HG03460 (cell line): ENCODE measurements at regions not wholly inside any gene's neighbourhood (a gene's known extent, or its start where the extent isn't known, plus 50 kb on each side); places are given as distances from the start of the nearest gene placed in this dataset.
"Not testable (repeated sequence)": the region's sequence is repeated elsewhere in the genome, so short reads cannot be mapped to it uniquely, and the experiment has no call there.

Experiments used
- ATAC-seq: cut with Tn5 transposase; IDR thresholded peaks from one replicate; pipeline ENCODE4 v1.9.1; 2021; ENCODE audit not compliant: unreplicated experiment

DNA sequence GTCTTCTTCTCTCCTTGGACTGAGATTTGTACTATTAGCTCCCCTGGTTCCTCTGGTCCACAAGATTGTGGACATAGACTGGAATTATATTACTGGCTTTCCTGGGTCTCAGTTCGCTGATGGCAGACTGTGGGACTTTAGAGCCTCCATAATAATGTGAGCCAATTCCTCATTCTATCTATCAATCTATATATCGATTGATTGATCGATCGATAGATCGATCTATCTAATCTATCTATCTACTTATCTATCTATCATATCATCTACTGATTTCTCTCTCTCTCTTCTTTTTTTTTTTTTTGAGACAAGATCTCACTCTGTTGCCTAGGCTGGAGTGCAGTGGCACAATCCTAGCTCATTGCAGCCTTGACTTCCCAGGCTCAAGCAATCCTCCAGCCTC is 51.5 kb upstream of the DDR1 start:
- ATAC-seq = no peak

DNA sequence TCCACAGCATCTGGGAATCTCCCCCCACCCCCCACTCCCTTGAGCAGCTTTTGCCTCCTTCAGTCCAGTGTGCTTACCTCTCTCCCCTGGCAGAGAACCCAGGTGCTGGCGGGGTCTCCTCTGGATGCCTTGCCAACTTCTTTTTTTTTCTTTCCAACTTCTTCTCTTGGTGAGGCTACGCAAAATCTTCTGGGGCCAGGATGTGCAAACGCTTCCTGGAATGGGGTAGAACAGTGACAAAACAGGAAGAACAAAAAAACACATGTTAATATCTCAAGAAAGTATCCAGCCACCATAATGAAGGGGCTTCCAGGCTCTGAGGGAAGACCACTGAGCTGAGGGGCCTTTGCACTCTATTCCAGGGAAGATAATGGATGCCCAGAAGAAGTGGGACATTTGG is 53.9 kb upstream of the DDR1 start:
- ATAC-seq = no peak

DNA sequence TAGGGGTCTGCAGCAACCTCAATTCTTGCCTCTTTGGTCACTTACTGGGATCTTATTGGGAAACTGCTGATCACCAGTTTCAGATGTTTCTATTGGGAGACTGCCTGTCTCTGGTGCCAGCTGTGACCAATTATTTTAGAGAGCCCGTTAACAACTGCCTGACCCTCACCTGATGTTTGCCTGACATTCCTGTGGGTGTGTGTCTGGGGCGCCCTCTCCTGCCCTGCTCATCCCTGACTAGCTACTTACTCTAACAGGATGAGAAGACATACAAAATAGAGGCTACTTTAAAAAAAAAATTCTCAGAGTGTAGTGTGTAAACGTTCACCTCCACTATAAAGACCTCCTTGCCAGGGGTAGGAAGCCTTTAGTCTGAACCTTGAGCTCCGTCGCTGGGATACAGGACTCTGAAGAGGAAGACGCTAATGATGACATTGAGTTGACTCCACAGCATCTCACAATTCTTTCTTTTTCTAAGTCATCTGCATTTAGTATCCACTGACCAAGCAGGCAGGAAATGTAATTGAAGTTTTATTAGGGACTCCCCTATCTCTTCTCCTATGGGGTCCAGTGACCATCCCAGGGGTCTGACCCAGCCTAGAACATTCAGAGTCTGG is 54.6 kb upstream of the DDR1 start:
- no peak for ATAC-seq

DNA sequence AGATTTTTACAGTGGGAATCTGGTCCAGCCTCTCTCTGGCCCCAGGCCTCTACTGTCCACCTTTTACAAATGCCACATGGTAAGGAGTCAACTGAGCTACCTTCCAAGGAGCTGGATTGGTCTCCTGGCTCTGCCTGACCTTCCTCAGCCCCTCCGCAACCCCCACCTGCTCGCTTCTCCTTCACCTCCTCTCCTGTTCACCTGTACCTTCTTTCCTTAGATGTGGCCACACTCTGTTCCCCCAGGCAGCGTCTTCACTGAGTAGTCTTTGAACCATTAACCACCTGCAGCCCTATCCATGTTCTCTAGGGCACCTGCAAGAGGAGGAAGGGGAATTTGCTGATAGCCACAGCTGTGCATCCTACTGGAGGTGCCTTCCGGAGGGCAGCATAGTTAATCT is 55.3 kb upstream of the DDR1 start:
- no peak for ATAC-seq

DNA sequence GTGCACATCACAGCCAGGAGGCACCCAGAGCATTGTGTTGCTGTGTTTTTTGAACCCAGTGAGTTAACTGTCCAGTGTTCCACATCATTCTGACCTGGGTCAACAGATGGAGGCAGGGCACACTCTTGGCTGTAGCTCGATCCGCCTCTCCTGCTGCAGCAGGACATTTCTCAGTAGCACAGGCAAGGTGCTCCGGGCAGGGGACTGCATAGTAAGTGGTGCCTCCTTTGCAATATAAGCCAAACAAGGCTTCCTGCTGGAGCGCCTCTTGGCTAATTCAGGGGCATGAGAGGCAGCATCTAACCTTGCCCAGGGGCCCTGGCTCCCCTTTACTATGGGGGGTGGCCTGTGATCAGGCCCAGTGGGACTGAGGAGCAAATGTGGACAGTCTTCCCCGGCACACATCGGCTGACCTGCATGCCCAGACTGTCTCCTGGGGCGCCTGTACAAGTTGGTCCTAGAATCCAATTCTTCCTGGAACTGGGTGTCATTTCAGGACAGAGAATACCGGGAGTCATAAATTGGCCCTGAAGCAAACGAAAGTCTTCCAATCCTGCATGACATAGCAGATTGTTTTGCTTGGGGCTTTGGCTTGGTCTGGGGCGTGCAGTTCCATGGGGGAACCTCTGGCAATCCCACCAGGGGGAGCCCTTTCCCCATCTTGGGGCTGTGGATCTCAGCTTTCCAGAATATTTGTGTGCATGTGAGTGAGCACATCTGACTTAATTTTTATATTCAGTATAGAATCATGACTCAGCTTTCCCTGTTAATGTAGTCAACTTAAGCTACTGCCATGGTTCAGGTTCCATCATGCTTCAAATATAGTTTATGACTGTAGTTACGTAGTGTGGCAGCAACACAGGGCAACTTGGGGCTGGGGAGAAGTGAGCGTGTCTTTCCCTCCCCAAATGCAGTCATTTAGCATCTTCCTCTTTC is 56.0 kb upstream of the DDR1 start:
- no peak for ATAC-seq

DNA sequence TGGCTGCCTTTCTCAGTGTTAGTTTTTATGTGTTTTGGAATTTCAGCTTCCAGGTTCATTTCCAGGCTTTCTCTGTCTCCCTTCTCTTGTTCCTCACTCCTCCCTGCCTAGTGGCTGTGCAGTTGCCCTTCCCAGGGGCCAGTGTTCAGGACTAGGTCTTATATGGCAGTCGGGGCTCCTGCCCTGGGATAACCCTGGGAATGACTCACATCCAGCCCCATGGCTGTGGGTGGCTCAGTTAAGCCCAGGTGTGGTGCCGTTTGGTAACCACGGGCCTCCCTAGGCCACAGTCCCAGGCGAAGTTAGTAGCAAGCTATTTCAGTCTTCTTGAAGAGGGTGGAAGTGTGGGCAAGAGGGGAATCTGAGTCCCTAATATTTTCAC is 57.4 kb upstream of the DDR1 start:
- no peak for ATAC-seq

DNA sequence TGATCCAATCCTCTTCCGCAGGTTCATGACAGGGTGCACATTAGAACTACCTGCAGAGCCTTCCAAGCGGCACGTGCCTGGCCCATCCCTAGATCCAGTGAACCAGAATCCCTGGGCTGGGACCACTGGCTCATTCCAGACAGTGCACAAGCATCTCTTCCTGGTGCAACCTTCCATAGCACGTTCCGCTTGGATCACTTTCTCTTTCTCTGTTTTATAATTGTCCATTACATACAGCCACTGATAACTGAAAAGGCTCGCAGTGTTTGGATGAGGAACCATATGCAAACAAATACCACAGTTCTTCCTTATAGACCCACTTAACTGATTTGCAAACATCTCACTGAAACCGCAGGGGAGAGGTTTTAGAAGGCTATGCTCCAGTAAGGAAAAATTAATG is 59.6 kb upstream of the DDR1 start:
- ATAC-seq = no peak

DNA sequence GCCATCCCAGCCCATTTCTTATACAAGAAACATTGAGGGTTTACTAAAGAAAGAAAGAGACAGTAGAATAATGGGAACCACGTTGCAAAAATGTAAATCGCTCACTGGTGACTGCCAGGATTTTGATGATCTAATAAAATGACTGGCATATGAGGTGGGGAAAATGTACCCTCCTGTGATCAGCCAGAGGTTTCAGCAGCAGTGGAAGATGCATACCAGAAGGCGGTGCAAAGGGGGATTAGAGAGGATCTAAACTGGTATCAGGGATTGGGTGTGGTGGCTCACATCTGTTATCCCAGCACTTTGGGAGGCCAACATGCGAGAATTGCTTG is 60.8 kb upstream of the DDR1 start:
- ATAC-seq = no peak

DNA sequence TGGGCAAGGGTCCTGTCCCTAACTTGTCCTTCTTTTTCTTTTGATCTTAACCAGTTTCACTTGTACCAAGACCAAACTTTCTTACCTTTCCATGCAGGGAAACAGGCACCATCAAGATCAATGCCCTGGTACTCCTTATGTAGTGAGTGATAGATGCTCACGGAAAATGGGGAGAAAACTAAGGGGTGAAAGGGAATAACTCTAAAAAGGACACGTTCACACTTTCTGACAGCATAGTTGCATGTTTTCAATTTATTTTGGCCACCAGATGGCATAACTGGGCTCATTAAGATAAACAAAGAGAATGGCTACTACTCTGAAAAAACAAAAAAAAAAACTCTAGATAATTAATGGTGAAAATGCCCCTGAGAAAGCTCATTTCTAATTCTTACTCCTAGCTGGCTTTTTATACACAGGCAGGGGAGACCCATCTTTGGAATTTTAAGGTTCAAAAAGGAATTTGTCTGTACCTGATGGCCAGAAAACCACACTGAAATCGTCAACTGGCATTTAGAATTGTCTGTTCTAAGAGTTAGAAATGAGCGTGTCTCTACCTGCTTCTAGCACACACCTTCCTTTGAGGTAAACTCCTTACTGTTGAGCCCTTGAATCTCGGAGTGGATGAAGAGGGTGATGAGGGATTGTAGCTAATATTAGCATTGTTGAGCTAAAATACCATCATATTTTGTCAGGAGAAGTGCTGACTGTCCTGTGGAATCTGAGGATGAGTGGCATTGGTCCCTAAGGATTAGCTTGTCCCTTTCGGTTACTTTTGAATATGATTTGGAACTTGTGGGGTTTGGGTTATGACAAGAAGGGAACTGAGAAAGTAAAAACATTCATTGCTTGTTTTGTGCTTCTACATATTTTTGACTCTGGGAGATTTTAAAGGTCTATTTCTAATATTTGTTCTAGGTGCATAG is 62.2 kb upstream of the DDR1 start:
- ATAC-seq = no peak

DNA sequence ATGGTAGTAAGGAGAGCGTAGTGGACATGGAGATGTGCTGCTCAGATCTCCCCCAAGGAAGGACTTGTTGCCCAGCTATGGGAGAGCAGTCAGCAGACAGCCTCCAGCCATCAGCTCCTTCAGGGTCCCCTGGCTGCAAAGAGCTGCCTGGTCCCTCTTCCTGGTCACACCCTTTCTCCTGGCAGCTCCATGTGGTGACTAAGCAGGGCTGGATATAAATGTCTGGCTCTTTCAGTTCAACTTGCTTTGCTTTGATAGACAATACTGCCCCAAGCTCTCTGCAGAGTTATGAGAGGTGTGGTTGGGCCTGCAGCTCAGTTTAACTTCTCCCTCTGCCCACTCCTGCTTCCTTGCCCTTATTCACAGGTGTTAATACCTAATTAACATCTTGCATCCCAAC is 64.1 kb upstream of the DDR1 start:
- no peak for ATAC-seq

DNA sequence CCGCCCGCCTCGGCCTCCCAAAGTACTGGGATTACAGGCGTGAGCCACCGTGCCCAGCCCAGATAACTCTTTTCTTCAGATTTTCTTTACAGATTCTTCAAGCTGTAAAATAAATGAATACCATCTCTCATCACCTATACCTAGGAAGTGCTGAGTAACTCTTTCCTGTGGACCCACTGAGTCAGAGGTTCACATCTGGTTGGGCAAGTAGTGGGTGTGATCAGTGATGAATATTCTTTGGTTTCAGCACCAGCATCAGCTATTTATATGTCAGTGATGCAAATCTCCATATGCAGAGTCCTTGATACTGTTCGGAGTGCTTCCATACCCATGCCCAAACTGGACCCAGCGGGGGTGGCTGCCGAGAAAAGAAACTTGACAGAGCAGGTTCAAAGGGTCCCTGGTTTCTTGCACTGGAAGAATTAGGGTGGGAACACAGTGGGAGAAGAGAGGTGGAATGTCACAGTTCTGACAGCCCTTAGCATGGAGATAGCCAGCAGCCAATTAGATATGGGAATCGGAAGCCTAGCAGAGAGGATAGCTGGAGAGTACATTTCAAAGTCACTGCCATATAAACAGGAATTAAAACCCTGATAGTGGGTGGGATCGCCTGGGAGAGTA is 64.9 kb upstream of the DDR1 start:
- ATAC-seq = no peak

DNA sequence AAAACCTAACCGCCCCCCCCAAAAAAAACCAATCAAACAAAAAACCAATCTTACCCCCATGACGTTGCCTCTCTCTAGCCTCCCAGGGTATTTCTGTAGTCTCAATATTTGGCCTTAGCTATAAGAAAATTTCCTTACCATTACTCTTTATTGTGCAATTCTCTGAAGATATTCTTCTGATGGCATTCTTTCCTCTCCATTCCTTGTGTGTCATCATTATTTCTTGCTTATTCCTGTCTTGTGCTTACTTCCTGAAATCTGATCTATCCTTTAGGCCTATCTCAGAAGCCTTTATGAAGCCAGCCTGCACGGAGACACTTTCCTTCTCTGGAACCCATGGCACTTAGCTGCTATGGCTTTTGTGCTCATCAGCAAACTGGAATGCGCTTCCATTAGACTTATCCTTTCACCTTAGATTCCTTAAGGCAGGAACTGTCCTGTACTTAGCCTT is 65.9 kb upstream of the DDR1 start:
- no peak for ATAC-seq

DNA sequence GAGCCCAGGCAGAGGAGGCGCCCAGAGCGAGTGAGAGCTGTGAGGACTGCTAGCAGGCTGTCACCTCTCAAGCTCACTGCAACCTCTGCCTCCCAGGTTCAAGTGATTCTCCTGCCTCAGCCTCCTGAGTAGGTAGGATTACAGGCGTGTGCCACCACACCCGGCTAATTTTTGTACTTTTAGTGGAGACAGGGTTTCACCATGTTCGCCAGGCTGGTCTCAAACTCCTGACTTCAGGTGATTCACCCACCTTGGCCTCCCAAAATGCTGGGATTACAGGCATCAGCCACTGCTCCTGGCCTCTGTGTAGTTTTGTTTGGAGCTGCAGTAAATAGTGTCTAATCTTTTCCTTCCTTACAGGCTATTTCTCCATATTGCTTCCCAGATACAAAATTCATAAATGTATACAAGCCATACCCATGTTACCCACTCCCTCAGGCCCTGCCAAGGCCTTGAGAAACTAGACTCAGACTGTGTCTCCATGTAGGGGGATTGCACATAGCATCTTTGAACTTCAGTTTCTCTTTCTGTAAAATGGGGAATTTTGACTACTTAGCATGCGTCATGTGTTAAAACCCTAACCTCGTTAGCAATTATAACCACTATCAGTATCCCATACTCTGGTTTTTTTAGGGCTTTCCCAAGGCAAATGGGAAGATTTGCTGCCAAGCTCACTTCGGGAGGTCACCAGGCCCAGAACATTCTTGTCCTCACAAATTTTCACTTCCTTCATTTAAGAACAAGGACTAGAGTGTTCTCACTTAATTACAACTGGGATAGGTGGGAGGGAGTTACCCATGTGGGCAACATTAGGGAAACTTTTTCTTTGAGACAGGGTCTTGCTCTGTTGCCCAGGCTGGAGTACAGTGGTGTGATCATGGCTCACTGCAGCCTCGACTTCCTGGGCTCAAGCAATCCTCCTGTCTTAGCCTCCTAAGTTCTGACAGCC is 67.3 kb upstream of the DDR1 start:
- ATAC-seq = no peak

DNA sequence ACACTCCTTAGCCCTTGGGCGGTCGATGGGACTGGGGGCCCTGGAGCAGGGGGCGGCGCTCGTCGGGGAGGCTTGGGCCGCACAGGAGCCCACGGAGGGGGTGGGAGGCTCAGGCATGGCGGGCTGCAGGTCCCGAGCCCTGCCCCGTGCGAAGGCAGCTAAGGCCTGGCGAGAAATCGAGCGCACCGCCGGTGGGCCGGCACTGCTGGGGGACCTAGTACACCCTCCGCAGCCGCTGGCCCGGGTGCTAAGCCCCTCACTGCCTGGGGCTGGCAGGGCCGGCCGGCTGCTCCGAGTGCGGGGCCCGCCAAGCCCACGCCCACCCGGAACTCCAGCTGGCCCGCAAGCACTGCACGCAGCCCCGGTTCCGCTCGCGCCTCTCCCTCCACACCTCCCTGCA is 68.0 kb upstream of the DDR1 start:
- ATAC-seq = not testable (repeated sequence)

DNA sequence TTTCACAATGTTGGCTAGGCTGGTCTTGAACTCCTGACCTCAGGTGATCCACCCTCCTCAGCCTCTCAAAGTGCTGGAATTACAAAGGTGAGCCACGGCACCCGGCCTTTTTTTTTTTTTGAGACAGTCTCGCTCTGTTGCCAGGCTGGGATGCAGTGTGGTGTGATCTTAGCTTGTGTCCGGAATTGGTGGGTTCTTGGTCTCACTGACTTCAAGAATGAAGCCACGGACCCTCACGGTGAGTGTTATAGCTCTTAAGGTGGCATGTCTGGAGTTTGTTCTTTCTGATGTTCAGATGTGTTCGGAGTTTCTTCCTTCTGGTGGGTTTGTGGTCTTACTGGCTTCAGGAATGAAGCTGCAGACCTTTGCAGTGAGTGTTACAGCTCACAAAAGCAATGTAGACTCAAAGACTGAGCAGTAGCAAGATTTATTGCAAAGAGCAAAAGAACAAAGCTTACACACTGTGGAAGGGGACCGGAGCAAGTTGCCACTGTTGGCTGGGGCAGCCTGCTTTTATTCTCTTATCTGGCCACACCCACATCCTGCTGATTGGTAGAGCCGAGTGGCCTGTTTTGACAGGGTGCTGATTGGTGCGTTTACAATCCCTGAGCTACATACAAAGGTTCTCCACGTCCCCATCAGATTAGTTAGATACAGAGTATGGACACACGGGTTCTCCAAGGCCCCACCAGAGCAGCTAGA is 69.1 kb upstream of the DDR1 start:
- not testable (repeated sequence) for ATAC-seq

DNA sequence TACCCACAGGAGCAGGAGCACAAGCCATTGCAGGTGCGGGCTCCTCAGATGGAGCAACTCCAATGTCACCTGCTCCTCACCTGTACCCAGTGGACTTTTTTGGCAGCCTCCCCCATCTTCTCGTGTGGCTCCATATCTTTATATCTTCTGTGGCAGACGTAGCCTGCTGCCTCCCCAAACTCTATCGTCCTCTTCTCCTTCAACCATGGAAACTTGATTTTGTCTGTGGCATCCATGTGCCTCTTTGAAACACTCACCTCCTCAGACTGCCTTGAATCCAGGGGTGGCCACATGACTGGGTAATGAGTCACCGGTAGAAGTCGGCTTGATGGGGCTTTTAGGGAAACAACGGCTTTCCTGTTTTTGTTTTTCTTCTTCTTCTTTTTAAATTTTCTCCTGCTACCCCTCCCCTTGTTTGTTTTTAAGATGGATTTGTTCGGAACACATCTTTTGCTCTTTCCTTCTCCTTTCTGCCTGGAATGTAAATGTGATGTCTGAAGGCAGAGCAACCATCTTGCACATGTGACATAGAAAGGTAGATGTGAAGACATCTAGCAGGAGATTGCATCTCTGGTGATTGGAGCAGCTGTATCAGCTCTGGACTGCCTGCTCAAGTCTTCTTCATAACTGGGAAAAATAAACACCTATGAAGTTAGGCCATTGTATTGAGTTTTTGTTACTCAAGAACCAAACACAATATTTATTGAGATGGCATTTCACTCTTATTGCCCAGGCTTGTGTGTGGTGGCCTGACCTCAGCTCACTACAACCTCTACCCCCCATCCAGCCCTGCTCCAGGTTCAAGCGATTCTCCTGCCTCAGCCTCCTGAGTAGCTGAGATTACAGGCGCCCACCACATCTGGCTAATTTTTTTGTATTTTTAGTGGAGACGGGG is 69.9 kb upstream of the DDR1 start:
- ATAC-seq = no peak

DNA sequence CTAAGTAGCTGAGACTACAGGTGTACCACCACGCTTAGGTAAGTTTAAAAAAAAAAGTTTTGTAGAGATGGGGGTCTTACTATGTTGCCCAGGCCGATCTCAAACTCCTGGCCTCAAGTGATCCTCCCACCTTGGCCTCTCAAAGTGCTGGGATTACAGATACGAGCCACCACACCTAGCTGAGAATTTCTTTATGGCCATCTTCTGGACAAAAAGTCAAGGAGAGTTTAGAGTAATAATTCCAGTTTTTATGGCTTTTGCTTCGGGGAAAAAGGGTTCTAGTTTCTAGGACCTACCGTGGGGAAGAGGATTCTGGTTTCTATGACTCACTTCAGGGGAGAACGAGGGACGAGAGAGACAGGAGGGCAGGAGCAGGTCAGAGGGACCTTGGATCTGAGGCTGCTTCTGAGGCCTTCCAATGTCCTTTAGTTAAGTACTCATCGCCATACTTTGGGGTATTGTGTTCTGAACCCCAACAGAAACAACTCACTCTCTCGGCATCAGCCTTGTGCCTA is 69.3 kb upstream of the IER3 start:
- no peak for ATAC-seq

DNA sequence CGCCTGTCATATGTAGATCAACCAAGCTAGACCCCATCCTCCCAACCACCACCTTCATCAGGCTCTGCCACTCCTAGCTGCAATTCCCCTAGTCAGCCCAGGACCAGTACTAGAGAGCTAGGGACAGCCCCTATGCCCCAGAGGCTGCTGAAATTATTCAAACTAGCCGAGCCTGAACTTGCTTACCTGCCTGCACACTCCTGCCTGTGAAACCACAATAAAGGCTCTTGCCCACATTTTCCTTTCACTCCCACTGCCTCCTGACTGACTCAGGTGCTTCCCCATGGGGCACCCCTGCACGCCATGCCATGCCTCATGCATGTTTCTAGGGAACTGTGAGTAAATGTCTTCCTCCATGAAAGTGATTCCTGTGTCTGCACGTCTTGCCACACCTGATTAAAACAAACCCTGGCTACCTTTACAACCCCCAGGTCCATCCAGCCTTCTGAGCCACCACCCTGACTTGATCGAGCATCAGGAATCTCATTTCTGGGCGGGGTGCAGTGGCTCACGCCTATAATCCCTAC is 66.5 kb upstream of the IER3 start:
- ATAC-seq = peak; percentile 88
